ENCODE measurements at regions not wholly inside any gene's neighbourhood (a gene's known extent, or its start where the extent isn't known, plus 50 kb on each side); places are given as distances from the start of the nearest gene placed in this dataset.

DNA sequence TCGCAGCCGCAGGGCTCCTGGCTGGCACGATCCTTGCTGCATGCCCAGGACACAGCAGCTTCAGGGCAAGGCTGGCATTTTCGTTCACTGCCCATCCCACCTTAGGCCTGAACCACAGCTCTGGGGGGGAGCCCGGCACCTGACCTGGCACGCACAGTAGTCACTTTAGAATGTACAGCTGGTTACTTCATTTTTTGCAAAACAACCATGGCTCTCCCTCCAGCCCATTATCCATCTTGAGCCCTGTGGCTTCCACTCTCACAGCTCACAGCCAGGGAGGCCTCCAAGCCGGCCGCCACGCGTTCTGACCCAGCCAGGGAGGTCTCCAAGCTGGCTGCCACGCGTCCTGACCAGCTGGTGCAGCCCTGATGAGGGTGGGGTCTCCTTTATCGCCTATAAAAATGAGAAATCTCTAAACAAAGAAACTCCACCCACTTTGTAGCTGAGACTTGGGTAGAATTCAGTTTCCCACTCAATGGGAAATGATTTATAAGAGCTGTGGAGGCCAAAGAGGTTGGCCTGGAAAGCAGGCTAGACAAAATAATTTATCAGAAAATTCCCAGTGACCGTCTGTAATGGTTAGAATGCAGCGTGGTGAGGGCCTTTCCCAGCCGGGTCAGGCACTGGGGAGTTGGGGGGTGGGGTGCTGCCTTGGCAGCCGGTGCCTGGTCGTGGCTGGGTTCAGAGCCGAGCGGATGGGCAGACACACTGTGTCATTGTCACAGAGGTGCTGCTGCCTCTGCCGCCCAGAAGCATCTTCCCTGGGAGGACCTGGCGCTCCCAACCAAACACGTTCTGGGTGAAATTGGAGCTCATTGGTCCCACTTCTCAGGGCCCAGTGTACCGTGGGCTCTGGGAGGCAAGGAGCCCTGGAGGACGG, 54.6 kb upstream of the ACTRT2 start:
- TF ChIP-seq, protein P1, sequence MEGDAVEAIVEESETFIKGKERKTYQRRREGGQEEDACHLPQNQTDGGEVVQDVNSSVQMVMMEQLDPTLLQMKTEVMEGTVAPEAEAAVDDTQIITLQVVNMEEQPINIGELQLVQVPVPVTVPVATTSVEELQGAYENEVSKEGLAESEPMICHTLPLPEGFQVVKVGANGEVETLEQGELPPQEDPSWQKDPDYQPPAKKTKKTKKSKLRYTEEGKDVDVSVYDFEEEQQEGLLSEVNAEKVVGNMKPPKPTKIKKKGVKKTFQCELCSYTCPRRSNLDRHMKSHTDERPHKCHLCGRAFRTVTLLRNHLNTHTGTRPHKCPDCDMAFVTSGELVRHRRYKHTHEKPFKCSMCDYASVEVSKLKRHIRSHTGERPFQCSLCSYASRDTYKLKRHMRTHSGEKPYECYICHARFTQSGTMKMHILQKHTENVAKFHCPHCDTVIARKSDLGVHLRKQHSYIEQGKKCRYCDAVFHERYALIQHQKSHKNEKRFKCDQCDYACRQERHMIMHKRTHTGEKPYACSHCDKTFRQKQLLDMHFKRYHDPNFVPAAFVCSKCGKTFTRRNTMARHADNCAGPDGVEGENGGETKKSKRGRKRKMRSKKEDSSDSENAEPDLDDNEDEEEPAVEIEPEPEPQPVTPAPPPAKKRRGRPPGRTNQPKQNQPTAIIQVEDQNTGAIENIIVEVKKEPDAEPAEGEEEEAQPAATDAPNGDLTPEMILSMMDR (IDR thresholded peaks at IDR 0.05): no peak

DNA sequence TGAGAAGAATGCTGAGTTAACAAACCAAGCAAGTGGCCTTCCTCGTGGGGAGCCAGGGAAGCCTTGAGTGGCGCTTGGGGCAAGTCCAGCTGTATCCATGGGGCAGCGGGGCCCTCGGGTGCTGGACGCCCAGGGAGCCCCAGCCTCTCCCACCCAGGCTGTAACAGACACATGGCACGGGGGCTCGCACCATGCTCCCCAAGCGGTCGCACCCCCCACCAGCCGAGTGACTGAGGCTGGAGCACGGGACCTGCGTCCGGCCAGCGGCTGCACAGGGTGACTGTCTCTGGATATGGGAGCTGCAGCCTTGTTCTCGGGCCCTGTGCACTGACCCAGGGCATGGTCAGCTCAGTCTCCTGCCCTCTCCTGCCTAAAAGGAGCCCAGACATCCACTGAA, 53.9 kb upstream of the ACTRT2 start:
- no peak overlapping the region for H3K4me3 ChIP-seq
- intact Hi-C loops (cut with DNase I): no loop called here
- no peak for DNase-seq (ENCODE audit: extremely low spot score in 2 of 2)
- H3K36me3 ChIP-seq: no peaks in the 10 kb centered on the region
- no peak for TF ChIP-seq POLR2A (IDR thresholded peaks at IDR 0.05)
- no peak for TF ChIP-seq POLR2AphosphoS5 (IDR thresholded peaks at IDR 0.05; ENCODE audit: insufficient read depth in 1 of 2, low read depth in 1 of 2)
- TF ChIP-seq, protein P1 (IDR thresholded peaks at IDR 0.05): no peak
- no peaks in the 10 kb centered on the region for H3K9me3 ChIP-seq
- H3K27ac ChIP-seq: no peak overlapping the region
- H3K4me1 ChIP-seq: no peaks in the 10 kb centered on the region
- H3K27me3 ChIP-seq: no peaks in the 10 kb centered on the region

More for the DNA sequence above, 54.6 kb upstream of the ACTRT2 start:
- DNase-seq (ENCODE audit: extremely low spot score in 2 of 2): no peak
- Histone ChIP-seq H3K4me1 (no peaks in the 10 kb centered on the region), H3K9me3 (no peaks in the 10 kb centered on the region), H3K27ac (no peak overlapping the region), H3K4me3 (no peak overlapping the region), H3K27me3 (no peaks in the 10 kb centered on the region), H3K36me3 (no peaks in the 10 kb centered on the region)
- intact Hi-C loops (cut with DNase I): no loop called here

DNA sequence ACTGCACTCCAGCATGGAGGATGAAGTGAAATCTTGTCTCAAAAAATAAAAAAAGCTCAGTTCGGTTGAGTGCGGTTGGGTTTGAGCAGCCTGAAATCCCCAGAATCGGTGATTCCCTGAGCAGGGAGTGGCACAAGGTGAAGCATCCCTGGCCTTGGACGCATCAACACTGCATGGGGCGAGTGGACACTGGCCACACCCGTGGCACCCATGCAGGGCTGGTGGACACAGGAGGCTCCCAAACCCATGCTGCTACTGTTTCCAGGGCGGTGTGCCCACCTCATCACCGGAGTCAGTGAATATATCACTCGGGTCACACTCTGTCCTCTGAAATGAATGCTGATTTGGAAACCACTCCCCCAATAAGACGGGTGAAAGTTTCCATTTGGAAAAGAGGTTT, 53.4 kb upstream of the ACTRT2 start:
- Histone ChIP-seq H3K4me3 (no peak overlapping the region), H3K4me1 (no peaks in the 10 kb centered on the region), H3K27ac (no peak overlapping the region), H3K36me3 (no peaks in the 10 kb centered on the region), H3K27me3 (no peaks in the 10 kb centered on the region), H3K9me3 (no peaks in the 10 kb centered on the region)
- no peak for DNase-seq (ENCODE audit: extremely low spot score in 2 of 2)
- TF ChIP-seq POLR2A (IDR thresholded peaks at IDR 0.05): no peak
- intact Hi-C loops (cut with DNase I): no loop called here

DNA sequence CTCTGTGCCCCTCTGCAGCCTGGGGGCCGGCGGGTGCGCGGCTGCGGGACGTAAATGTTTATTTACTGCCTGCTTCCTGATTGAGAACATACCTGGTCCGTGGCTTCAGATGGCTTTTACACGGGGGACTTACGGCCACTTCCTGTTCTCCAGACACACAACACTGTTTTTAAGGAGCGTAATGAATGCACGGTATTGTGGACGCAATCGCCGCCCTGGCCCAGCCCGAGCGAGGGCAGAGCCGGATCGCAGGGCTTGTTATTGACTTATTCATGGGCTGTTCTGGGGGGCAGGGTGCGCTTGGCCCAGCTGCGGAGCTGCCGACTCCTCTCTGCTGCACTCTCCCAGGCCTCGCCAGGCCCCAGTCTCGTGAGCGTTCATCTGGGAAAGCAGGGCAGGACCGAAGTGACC, 52.8 kb upstream of the ACTRT2 start:
- DNase-seq (ENCODE audit: extremely low spot score in 2 of 2): no peak
- H3K27ac ChIP-seq: no peak overlapping the region
- no peaks in the 10 kb centered on the region for H3K36me3 ChIP-seq
- no peak overlapping the region for H3K4me3 ChIP-seq
- intact Hi-C loops (cut with DNase I): no loop called here
- H3K4me1 ChIP-seq: no peaks in the 10 kb centered on the region
- H3K9me3 ChIP-seq: no peaks in the 10 kb centered on the region
- no peaks in the 10 kb centered on the region for H3K27me3 ChIP-seq
- TF ChIP-seq, protein P1 (IDR thresholded peaks at IDR 0.05): no peak
- TF ChIP-seq POLR2AphosphoS5 (IDR thresholded peaks at IDR 0.05; ENCODE audit: insufficient read depth in 1 of 2, low read depth in 1 of 2) (no peak), POLR2A (IDR thresholded peaks at IDR 0.05) (no peak)

DNA sequence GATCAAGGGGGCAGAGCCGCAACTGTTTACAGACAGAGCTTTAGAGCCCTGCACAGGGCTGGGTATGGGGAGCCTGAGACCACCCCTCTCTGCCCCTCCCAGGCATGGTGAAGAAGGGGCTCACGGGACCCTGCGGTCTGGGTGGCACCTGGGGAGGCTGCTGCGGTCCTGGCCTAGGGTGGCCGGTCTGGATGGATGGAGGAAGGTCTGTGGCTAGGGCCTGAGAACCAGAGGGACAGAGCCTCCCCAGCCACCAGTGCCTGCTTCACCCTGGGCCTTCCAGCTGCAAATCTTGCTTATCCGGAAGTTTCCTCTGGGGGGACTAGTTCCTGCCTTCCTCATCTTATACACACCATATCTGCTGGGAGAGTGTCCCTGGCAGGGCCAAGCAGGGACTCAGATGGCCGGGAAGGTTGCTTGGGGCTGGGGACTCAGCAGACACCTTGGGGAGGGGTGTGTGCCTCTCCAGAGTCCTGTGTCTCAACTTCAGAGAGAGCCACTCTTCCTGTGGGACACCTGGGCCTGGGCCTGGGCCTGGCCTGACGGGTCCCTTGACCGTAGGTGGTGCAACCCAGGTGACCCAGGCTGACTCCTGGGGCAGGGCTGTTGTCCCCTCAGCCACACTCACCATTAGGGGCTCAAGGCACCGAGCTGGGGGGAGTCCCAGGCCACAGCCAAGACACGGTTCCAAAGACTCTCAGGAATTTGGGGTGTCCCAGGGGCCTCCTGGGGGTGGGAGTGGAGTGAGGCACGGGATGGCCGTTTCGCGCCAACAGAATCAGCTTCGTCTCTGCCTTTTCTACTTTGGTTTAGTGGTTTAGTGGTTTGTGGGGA, 52.0 kb upstream of the ACTRT2 start:
- Histone ChIP-seq H3K36me3 (no peaks in the 10 kb centered on the region), H3K27me3 (no peaks in the 10 kb centered on the region), H3K9me3 (no peaks in the 10 kb centered on the region), H3K4me1 (no peaks in the 10 kb centered on the region), H3K4me3 (no peak overlapping the region), H3K27ac (no peak overlapping the region)
- DNase-seq (ENCODE audit: extremely low spot score in 2 of 2): no peak
- intact Hi-C loops (cut with DNase I): no loop called here
- TF ChIP-seq POLR2AphosphoS5 (IDR thresholded peaks at IDR 0.05; ENCODE audit: insufficient read depth in 1 of 2, low read depth in 1 of 2): no peak
- TF ChIP-seq, protein P1 (IDR thresholded peaks at IDR 0.05): no peak
- TF ChIP-seq POLR2A (IDR thresholded peaks at IDR 0.05): no peak
